H9 (cell line): ENCODE measurements at regions not wholly inside any gene's neighbourhood (a gene's known extent, or its start where the extent isn't known, plus 50 kb on each side); places are given as distances from the start of the nearest gene placed in this dataset.

Experiments used
- DNase-seq: peaks from one replicate; pipeline ENCODE4 v3.0.0-alpha.2; 2017
- H2AFZ ChIP-seq: one replicate; pipeline ENCODE4 v1.6.1; 2013; ENCODE audit warnings: mild to moderate bottlenecking, low read length, control low read depth, moderate library complexity
- H2AK5ac ChIP-seq: 2 replicates; pipeline ENCODE4 v1.6.1; 2013; ENCODE audit warnings: low read length, control low read depth, mixed read lengths; ENCODE audit not compliant: insufficient read length
- H2BK120ac ChIP-seq: one replicate; pipeline ENCODE4 v1.6.1; 2013; ENCODE audit warnings: low read depth, mild to moderate bottlenecking, low read length, control low read depth, inconsistent platforms; ENCODE audit not compliant: poor library complexity, severe bottlenecking
- H2BK12ac ChIP-seq: 2 replicates; pipeline ENCODE4 v1.6.1; 2013; ENCODE audit warnings: low read length, control low read depth, mixed read lengths, low read depth; ENCODE audit not compliant: insufficient read length
- H2BK15ac ChIP-seq: 2 replicates; pipeline ENCODE4 v1.6.1; 2013; ENCODE audit warnings: low read depth, low read length, control low read depth
- H2BK20ac ChIP-seq: one replicate; pipeline ENCODE4 v1.6.1; 2013; ENCODE audit warnings: low read depth, mild to moderate bottlenecking, low read length, control low read depth, inconsistent platforms; ENCODE audit not compliant: poor library complexity, severe bottlenecking
- H2BK5ac ChIP-seq: 2 replicates; pipeline ENCODE4 v1.6.1; 2013; ENCODE audit warnings: low read length, control low read depth, mixed read lengths; ENCODE audit not compliant: insufficient read length
- H3K14ac ChIP-seq: 2 replicates; pipeline ENCODE4 v1.6.1; 2013; ENCODE audit warnings: low read length, control low read depth; ENCODE audit not compliant: insufficient read depth
- H3K18ac ChIP-seq: 2 replicates; pipeline ENCODE4 v1.6.1; 2013; ENCODE audit warnings: low read depth, mild to moderate bottlenecking, mixed read lengths, low read length, control low read depth; ENCODE audit not compliant: insufficient read length
- H3K23ac ChIP-seq: 2 replicates; pipeline ENCODE4 v1.6.1; 2013; ENCODE audit warnings: low read length, control low read depth, mixed read lengths, low read depth; ENCODE audit not compliant: insufficient read length
- H3K23me2 ChIP-seq: 2 replicates; pipeline ENCODE4 v1.6.1; 2013; ENCODE audit warnings: low read depth, mild to moderate bottlenecking, mixed read lengths, low read length, control low read depth; ENCODE audit not compliant: insufficient read length, poor library complexity, severe bottlenecking
- H3K27ac ChIP-seq: 2 replicates; pipeline ENCODE4 v1.5.1; 2013; ENCODE audit warnings: low read length, control low read depth, mixed read lengths, low read depth; ENCODE audit not compliant: insufficient read length
- H3K27me3 ChIP-seq: 2 replicates; pipeline ENCODE4 v1.6.1; 2013; ENCODE audit warnings: low read length, control low read depth, inconsistent platforms; ENCODE audit not compliant: insufficient read depth
- H3K4ac ChIP-seq: 2 replicates; pipeline ENCODE4 v1.6.1; 2013; ENCODE audit warnings: low read depth, mild to moderate bottlenecking, control low read depth, inconsistent platforms, low read length, moderate library complexity
- H3K4me1 ChIP-seq: 2 replicates; pipeline ENCODE4 v1.6.1; 2013; ENCODE audit warnings: low read length, control low read depth, inconsistent platforms; ENCODE audit not compliant: insufficient read depth
- H3K4me2 ChIP-seq: 2 replicates; pipeline ENCODE4 v1.6.1; 2013; ENCODE audit warnings: low read length, control low read depth, mixed read lengths; ENCODE audit not compliant: insufficient read length, insufficient read depth
- H3K56ac ChIP-seq: 2 replicates; pipeline ENCODE4 v1.6.1; 2013; ENCODE audit warnings: low read depth, mild to moderate bottlenecking, mixed read lengths, low read length, control low read depth; ENCODE audit not compliant: insufficient read length
- H3K79me1 ChIP-seq: 2 replicates; pipeline ENCODE4 v1.6.1; 2013; ENCODE audit warnings: low read depth, mild to moderate bottlenecking, moderate library complexity, low read length, control low read depth, inconsistent platforms; ENCODE audit not compliant: insufficient read depth, poor library complexity, severe bottlenecking
- H3K79me2 ChIP-seq: 2 replicates; pipeline ENCODE4 v1.6.1; 2013; ENCODE audit warnings: low read length, control low read depth, inconsistent platforms; ENCODE audit not compliant: insufficient read depth
- H3K9ac ChIP-seq: 2 replicates; pipeline ENCODE4 v1.6.1; 2013; ENCODE audit warnings: low read length, control low read depth, mixed read lengths; ENCODE audit not compliant: insufficient read length; ENCODE audit errors: extremely low read depth
- H3K9me3 ChIP-seq: one replicate; pipeline ENCODE4 v1.6.1; 2013; ENCODE audit warnings: low read depth, low read length, inconsistent platforms; ENCODE audit not compliant: control insufficient read depth
- H3T11ph ChIP-seq: one replicate; pipeline ENCODE4 v1.6.1; 2013; ENCODE audit warnings: mild to moderate bottlenecking, low read length, control low read depth, inconsistent platforms
- H4K20me1 ChIP-seq: one replicate; pipeline ENCODE4 v1.6.1; 2013; ENCODE audit not compliant: control insufficient read depth, insufficient read length, insufficient read depth
- H4K5ac ChIP-seq: 2 replicates; pipeline ENCODE4 v1.6.1; 2013; ENCODE audit warnings: low read depth, mild to moderate bottlenecking, mixed read lengths, low read length, control low read depth; ENCODE audit not compliant: insufficient read length
- H4K8ac ChIP-seq: replicated peaks from 2 replicates; pipeline ENCODE4 v1.6.1; 2013; ENCODE audit warnings: low read length, control low read depth, mixed read lengths, low read depth; ENCODE audit not compliant: insufficient read length
- H4K91ac ChIP-seq: 2 replicates; pipeline ENCODE4 v1.6.1; 2013; ENCODE audit warnings: low read depth, mild to moderate bottlenecking, moderate library complexity, mixed read lengths, low read length, control low read depth; ENCODE audit not compliant: insufficient read length
- H3K27ac Mint-ChIP-seq, 3 experiments: 2 replicates in 2 of 3; 3 replicates in 1 of 3; pipeline ENCODE4 v1.8.0; 2020 to 2021; ENCODE audit warnings: mixed read lengths in 3 of 3, mild to moderate bottlenecking in 1 of 3, moderate library complexity in 1 of 3
- H3K27me3 Mint-ChIP-seq: 2 replicates; pipeline ENCODE4 v1.8.0; 2021; ENCODE audit warnings: low read depth, mild to moderate bottlenecking, moderate library complexity, mixed read lengths
- H3K36me3 Mint-ChIP-seq, 3 experiments: 2 replicates in 2 of 3; 3 replicates in 1 of 3; pipeline ENCODE4 v1.8.0; 2020 to 2021; ENCODE audit warnings: low read depth in 3 of 3, mixed read lengths in 3 of 3; ENCODE audit not compliant: insufficient read depth in 1 of 3
- H3K4me1 Mint-ChIP-seq, 2 experiments: 2 replicates each; pipeline ENCODE4 v1.8.0; 2020; ENCODE audit warnings: mixed read lengths in 2 of 2
- H3K4me3 Mint-ChIP-seq, 2 experiments: 2 replicates in 1 of 2; 3 replicates in 1 of 2; pipeline ENCODE4 v1.8.0; 2020 to 2021; ENCODE audit warnings: mild to moderate bottlenecking in 2 of 2, mixed read lengths in 2 of 2, moderate library complexity in 1 of 2
- H3K9me3 Mint-ChIP-seq, 2 experiments: 2 replicates in 1 of 2; 3 replicates in 1 of 2; pipeline ENCODE4 v1.8.0; 2020; ENCODE audit warnings: mild to moderate bottlenecking in 2 of 2, mixed read lengths in 2 of 2, moderate library complexity in 1 of 2
- CTCF ChIP-seq: fragments of 200-600 bp; sonication (generic); conservative IDR thresholded peaks from 3 replicates; pipeline ENCODE4 v1.8.0; 2021; ENCODE audit warnings: antibody characterized with exemption, mild to moderate bottlenecking
- WGBS: extraction: QIAGEN DNeasy Blood & Tissue Kit; methylation state at CpG from one replicate; pipeline ENCODE4 v1.1.7; 2013; ENCODE audit warnings: missing lambda C conversion rate, low lambda C conversion rate, mixed read lengths; ENCODE audit not compliant: insufficient read length; ENCODE audit errors: extremely low coverage; 5-methylcytosine and 5-hydroxymethylcytosine counted together

GRCh38 chr12:63007726-63008125, 72.8 kb upstream of the PPM1H start:
- no peak overlapping the region for H2BK12ac ChIP-seq
- H3K4me3 Mint-ChIP-seq = no peak overlapping the region
- no peak overlapping the region for H2BK5ac ChIP-seq
- H3K14ac ChIP-seq = no peak overlapping the region
- no peak overlapping the region for H2AFZ ChIP-seq
- H3K27me3 ChIP-seq = no peaks in the 10 kb centered on the region
- H4K5ac ChIP-seq = no peak overlapping the region
- no peak for DNase-seq
- no peaks in the 10 kb centered on the region for H3K23me2 ChIP-seq
- H4K91ac ChIP-seq = no peak overlapping the region
- no peak for TF ChIP-seq CTCF
- no peak overlapping the region for H3K9ac ChIP-seq
- no peaks in the 10 kb centered on the region for H3K9me3 Mint-ChIP-seq
- no CpG with 5 or more reads among the region's 6 CpGs for WGBS
- no peaks in the 10 kb centered on the region for H3K4me1 ChIP-seq
- no peak overlapping the region for H3T11ph ChIP-seq
- H2BK120ac ChIP-seq = no peak overlapping the region
- H3K18ac ChIP-seq = no peak overlapping the region
- no peaks in the 10 kb centered on the region for H3K79me1 ChIP-seq
- H3K4me2 ChIP-seq = no peak overlapping the region
- H3K79me2 ChIP-seq = no peaks in the 10 kb centered on the region
- H2AK5ac ChIP-seq = no peak overlapping the region
- H3K27ac Mint-ChIP-seq = no peak overlapping the region
- H3K27ac ChIP-seq = no peak overlapping the region
- no peaks in the 10 kb centered on the region for H3K9me3 ChIP-seq
- no peak overlapping the region for H4K8ac ChIP-seq
- H2BK20ac ChIP-seq = no peak overlapping the region
- H3K4ac ChIP-seq = no peak overlapping the region
- H3K4me1 Mint-ChIP-seq = peaks cover 6 to 8% of the 10 kb centered on the region in 2 experiments; a peak in 3 of 4 replicates
- H3K56ac ChIP-seq = no peak overlapping the region
- H3K27me3 Mint-ChIP-seq = no peaks in the 10 kb centered on the region; the same call in none of the 2 replicates
- H3K36me3 Mint-ChIP-seq = no peaks in the 10 kb centered on the region
- H3K23ac ChIP-seq = no peak overlapping the region
- no peak overlapping the region for H2BK15ac ChIP-seq
- H4K20me1 ChIP-seq = no peaks in the 10 kb centered on the region
